ENCODE measurements at regions not wholly inside any gene's neighbourhood (a gene's known extent, or its start where the extent isn't known, plus 50 kb on each side); places are given as distances from the start of the nearest gene placed in this dataset.

DNA sequence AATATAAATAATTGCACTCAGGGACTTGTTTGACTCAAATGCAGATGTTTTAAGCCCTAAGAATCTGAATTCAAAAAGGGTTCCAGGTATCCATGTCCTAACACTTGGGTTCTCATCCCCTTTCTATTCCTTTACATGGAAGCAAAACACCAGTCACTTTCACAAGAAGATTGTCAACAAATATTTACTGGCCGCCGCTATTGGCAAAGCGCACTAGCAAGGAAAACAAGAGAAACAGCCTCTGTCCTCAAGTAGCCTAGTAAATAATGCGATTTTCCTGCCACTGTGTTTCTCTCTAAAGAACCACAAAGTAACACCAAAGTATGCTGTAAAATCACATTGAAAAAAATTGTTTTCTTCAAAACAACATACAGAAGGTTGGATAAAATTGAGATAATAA, 66.7 kb upstream of the EZH2 start:
- no peak for DNase-seq (ENCODE audit: low spot score)

DNA sequence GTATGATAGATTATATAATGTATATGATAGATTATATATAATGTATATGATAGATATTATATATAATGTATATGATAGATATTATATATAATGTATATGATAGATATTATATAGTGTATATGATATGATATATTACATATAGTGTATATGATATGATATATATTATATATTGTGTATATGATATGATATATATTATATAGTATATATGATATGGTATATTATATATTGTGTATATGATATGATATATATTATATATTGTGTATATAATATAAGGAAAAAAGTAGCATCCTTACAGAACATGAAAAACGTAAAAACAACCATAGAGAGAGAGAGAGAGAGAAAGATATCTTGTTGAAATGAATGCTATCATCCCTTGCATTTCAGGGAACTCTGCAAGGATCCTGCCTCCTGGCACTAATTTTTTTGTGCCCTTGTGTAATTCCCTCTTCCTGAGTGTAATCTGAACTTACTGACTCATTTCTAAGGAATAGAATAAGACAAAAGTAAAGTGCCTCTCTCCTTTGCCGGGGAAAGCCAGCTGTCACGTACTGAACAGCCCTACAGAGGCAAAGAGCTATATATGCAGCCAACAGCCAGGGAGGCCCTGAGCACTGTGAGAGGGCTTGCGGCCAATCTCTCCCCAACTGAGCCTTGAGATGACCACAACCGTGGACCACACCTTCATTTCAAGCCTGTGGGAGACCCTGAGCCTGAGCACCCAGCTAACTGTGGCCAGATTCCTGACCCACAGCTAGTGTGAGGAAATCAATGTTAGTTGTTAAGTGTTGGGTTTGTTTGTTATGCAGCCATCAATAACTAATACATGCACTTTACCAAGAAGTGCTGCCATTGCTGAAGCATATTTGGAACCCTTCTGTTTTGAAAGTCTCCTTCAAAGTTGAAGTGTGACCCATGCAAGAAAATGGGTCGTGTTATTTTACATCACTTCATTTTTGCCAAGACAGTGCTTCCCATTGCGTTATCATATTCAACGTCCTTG, 61.1 kb upstream of the EZH2 start:
- peak; percentile 64 for DNase-seq (ENCODE audit: low spot score)

DNA sequence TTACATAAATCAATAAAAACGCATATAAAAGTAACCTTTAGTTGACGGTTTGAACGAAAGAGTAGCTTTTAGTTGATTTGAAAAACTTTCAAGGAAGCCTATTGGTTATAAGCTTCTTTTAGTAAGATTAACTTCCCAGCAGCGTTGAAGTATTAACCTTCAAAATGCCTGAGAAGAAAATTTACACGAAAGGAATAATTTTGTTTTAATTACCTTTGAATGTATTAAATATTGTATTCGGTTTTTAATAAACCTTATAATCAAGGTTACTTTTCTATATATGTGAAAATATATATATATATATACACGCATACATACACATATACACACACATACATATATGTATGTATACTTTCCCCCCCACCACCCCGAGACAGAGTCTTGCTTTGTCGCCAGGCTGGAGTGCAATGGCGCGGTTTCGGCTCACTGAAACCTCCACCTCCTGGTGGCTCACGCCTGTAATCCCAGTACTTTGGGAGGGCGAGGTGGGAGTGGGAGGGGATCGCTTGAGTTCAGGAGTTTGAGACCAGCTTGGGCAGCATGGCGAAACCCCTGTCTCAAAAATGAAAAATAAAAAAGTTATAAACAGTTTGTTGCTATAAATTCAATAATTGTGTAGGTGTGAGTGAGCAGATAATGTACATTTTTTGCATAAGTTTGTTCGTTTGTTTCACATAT, 57.6 kb upstream of the EZH2 start:
- DNase-seq (ENCODE audit: low spot score), result peak; percentile 87

DNA sequence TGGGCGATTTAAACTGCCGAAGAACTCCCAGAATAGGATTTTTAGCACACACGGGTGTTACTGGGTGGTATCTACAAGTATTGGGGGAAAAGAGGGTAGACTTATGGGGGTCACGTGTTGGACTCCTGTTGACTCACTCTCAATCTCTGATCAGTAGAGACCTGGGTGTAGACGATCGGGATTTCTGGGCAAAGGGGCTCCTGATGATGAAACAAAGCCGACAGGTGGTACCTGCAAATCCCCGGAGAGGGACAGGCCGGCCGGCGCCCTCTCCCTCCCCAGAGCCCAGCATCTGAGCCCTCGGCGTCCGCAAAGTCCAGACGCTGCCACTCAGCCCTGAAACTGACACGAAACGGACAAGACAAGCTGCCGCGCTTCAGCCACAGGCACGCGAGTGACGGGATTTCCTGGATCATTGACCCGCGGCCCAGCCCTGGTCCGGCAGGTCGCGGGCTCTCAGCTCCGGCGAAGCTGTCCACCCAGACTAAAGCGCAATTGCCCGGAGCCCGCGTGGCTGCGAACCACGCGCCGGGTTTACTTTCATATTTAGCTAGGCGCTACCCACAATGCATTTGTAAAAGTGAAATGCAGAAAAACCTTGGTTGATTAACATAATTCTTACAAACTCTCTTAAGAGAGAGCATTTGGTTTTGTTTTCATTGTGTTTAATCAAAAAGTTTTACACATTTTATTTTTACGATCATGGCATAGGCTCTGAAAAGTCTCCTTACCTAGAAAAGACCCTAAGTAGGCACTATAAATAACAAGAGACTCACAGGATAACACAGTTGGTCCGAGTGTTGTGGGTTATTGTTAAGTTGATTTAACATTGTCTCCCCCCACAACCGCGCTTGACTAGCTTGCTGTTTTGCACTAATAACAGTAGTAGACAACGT, 56.9 kb upstream of the EZH2 start:
- peak; percentile 81 for DNase-seq (ENCODE audit: low spot score)

DNA sequence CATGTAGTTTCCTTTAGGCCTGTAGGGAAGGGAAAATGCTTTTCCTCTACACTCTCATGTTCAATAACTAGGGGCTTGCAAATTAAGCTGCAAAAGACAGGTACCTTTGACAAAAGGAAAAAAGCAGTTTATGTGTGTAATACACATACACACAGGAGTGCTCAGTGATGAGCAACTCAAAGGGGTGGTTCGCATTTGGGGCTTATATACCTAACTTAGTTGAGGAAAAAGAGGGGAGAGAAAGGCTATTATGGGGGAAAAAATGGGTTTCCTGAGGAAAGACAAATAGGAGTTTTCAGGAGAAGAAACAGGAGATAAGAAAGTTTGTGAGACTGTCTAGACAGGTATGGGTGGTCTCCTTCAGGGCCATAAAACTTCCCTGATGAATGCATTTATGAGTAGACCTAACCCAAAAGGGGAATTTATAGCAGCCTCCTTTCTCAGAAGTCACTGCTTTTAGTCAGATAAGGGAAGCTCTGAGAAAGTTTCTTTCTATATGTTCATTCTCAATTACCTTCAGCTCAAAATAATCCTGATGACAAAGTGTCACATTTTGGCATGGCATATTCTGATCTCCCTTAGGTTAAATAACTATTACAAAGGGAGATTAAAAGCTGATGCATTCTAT, 55.2 kb upstream of the EZH2 start:
- DNase-seq (ENCODE audit: low spot score), result no peak

DNA sequence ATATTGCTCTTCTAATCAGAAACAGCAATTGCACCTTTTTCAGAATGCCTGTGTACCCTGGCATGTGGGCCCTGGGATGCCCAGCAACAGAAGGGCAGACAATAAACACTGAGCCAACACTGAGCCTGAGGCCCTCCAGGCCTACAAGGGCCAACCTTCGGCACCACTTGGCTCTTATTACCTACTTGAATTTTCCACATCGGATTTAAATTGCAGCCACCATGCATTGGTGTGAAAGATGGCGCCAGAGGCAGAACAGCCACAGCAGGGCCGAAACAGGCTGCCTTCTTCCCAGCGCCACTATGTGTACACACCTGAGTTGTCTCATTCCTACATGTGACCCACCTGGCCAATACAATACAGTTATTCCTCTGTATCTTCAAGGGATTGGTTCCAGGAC, 51.4 kb upstream of the EZH2 start:
- no peak for DNase-seq (ENCODE audit: low spot score)
